Osteoblast (primary cell): ENCODE measurements at regions not wholly inside any gene's neighbourhood (a gene's known extent, or its start where the extent isn't known, plus 50 kb on each side); places are given as distances from the start of the nearest gene placed in this dataset.

Source experiments
- DNase-seq: peaks from one replicate; pipeline ENCODE4 v3.0.0; 2011; ENCODE audit warnings: low spot score, mixed read lengths; ENCODE audit not compliant: insufficient read length; ENCODE audit errors: missing footprints
- H2AFZ ChIP-seq: 2 replicates; pipeline ENCODE4 v1.6.0; 2011; ENCODE audit warnings: mild to moderate bottlenecking, low read length
- H3K27ac ChIP-seq: 2 replicates; pipeline ENCODE4 v1.5.1; 2011; ENCODE audit warnings: mild to moderate bottlenecking, low read depth, low read length, moderate library complexity
- H3K27me3 ChIP-seq: 2 replicates; pipeline ENCODE4 v1.6.0; 2012; ENCODE audit warnings: mild to moderate bottlenecking, control low read depth, inconsistent platforms, low read length, moderate library complexity; ENCODE audit not compliant: insufficient read depth
- H3K36me3 ChIP-seq: 2 replicates; pipeline ENCODE4 v1.5.1; 2011; ENCODE audit warnings: mild to moderate bottlenecking, low read length, control low read depth, moderate library complexity; ENCODE audit not compliant: insufficient read depth
- H3K4me1 ChIP-seq: 2 replicates; pipeline ENCODE4 v1.5.1; 2011; ENCODE audit warnings: mild to moderate bottlenecking, low read length, control low read depth, moderate library complexity; ENCODE audit not compliant: insufficient read depth
- H3K4me2 ChIP-seq: 2 replicates; pipeline ENCODE4 v1.6.0; 2011; ENCODE audit warnings: mild to moderate bottlenecking, low read length; ENCODE audit not compliant: insufficient read depth
- H3K4me3 ChIP-seq: fragments of 200-600 bp; sonication (generic); 3 replicates; pipeline ENCODE4 v1.5.1; 2012; ENCODE audit warnings: mild to moderate bottlenecking, low read length, inconsistent platforms; ENCODE audit not compliant: insufficient read depth
- H3K79me2 ChIP-seq: 2 replicates; pipeline ENCODE4 v1.6.0; 2012; ENCODE audit warnings: mild to moderate bottlenecking, low read length, control low read depth, inconsistent platforms; ENCODE audit not compliant: insufficient read depth
- H3K9me3 ChIP-seq: 2 replicates; pipeline ENCODE4 v1.5.1; 2011; ENCODE audit warnings: low read depth, low read length, control low read depth
- H4K20me1 ChIP-seq: 2 replicates; pipeline ENCODE4 v1.6.0; 2012; ENCODE audit warnings: mild to moderate bottlenecking, low read length, control low read depth; ENCODE audit not compliant: insufficient read depth
- TF ChIP-seq, protein P1 (sequence below): IDR thresholded peaks from 2 replicates; pipeline ENCODE4 v1.5.1; 2011; ENCODE audit warnings: mild to moderate bottlenecking, low read depth, low read length, moderate library complexity; ENCODE audit errors: extremely low read depth

DNA sequence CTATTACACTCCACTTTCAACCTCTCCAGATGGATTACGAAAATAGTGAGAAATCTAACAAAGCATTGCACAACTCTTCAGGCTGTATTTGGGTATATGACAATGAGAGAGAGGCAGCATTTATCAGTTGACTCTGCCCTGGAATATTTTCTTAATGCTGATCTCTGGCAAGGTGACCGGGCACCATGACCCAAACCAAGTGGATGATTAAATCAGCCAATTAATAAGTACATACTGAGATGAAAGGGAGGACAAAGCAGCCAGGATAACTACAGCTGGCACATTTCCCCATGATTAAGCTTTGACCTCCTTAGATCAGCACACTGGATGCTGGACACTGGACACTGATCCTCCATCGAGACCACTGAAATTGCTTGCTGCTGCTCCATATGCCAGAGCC, 218.2 kb downstream of the ASCL1 start:
- no peak for DNase-seq
- Histone ChIP-seq H3K4me1 (no peaks in the 10 kb centered on the region), H3K27me3 (no peaks in the 10 kb centered on the region), H3K9me3 (peaks cover 2% of the 10 kb centered on the region), H4K20me1 (no peaks in the 10 kb centered on the region), H3K27ac (no peak overlapping the region), H3K79me2 (no peaks in the 10 kb centered on the region), H3K36me3 (no peaks in the 10 kb centered on the region), H3K4me3 (no peak overlapping the region), H2AFZ (no peak overlapping the region), H3K4me2 (no peak overlapping the region)
- TF ChIP-seq, protein P1, sequence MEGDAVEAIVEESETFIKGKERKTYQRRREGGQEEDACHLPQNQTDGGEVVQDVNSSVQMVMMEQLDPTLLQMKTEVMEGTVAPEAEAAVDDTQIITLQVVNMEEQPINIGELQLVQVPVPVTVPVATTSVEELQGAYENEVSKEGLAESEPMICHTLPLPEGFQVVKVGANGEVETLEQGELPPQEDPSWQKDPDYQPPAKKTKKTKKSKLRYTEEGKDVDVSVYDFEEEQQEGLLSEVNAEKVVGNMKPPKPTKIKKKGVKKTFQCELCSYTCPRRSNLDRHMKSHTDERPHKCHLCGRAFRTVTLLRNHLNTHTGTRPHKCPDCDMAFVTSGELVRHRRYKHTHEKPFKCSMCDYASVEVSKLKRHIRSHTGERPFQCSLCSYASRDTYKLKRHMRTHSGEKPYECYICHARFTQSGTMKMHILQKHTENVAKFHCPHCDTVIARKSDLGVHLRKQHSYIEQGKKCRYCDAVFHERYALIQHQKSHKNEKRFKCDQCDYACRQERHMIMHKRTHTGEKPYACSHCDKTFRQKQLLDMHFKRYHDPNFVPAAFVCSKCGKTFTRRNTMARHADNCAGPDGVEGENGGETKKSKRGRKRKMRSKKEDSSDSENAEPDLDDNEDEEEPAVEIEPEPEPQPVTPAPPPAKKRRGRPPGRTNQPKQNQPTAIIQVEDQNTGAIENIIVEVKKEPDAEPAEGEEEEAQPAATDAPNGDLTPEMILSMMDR = no peak

DNA sequence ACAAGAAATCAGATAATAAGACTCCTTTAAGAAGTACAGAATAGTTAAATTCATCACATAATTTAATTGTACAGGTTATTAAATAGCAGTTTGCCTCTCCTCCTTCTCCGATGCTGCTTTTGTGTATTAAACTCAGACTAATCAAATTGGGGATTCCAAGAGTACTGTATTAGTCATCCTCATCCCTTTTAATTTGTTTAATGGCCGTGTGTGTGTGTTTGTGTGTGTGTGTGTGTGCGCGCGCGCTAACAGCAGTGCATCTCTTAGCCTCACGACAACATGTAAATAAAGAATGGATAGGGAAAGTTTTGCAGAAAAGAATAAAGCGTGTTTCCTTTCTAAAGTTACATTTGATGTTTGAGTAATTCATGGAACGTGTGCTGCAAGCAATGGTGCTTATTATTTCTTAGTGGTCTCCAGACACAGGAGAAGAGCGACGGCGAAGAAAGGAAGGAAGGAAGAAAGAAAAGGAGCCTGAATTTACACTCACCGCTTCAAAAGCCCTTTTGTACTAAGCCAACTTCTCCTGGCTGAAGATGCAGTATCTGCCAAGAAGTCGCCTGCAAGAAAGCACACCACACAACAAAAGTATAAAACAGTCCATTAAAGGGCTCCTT, 220.3 kb downstream of the ASCL1 start:
- H3K9me3 ChIP-seq = no peaks in the 10 kb centered on the region
- no peaks in the 10 kb centered on the region for H3K79me2 ChIP-seq
- DNase-seq = no peak
- no peak overlapping the region for H3K4me3 ChIP-seq
- H3K36me3 ChIP-seq = no peaks in the 10 kb centered on the region
- no peaks in the 10 kb centered on the region for H3K27me3 ChIP-seq
- H3K27ac ChIP-seq = no peak overlapping the region
- H3K4me2 ChIP-seq = no peak overlapping the region
- no peak overlapping the region for H2AFZ ChIP-seq
- H4K20me1 ChIP-seq = no peaks in the 10 kb centered on the region
- no peaks in the 10 kb centered on the region for H3K4me1 ChIP-seq
- TF ChIP-seq, protein P1 = no peak

DNA sequence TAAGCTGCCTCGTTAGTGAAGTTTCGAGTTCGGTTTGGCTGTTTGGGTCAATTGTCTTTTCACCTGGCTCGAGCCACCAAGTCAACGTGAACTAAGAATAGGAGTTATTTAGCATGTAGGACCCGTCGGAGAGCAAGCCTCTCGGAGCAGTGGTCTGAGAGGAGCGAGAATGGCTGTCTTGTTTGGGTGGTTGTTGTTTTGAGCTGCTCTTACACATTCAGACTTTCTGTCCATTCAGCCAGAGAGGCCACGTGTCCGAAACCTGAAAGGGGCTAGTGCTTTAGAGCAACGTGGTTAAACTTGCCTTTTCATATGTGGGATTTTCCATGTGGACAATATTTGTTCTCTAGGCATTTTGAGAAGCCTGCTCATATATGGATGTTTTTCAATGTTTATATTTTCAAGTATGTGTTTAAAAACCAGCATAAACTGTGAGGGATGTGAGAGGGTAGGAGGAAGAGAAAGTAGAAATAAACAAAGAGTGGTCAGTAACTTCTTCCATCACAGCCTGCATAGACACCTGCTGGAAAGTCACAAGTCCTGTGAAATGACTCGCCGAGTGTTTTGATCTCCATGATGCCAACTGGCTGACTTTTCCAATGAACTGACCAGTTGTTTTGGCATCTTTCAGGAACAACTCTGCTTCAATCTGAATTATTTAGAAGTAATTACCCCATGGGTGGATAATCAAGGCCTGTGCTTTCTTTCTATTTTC, 221.0 kb downstream of the ASCL1 start:
- H3K9me3 ChIP-seq = no peaks in the 10 kb centered on the region
- H3K36me3 ChIP-seq = no peaks in the 10 kb centered on the region
- H3K4me2 ChIP-seq = no peak overlapping the region
- TF ChIP-seq, protein P1 = no peak
- no peak overlapping the region for H2AFZ ChIP-seq
- H3K4me1 ChIP-seq = no peaks in the 10 kb centered on the region
- no peak overlapping the region for H3K27ac ChIP-seq
- H3K79me2 ChIP-seq = no peaks in the 10 kb centered on the region
- no peak for DNase-seq
- no peaks in the 10 kb centered on the region for H4K20me1 ChIP-seq
- H3K27me3 ChIP-seq = no peaks in the 10 kb centered on the region
- H3K4me3 ChIP-seq = no peak overlapping the region

DNA sequence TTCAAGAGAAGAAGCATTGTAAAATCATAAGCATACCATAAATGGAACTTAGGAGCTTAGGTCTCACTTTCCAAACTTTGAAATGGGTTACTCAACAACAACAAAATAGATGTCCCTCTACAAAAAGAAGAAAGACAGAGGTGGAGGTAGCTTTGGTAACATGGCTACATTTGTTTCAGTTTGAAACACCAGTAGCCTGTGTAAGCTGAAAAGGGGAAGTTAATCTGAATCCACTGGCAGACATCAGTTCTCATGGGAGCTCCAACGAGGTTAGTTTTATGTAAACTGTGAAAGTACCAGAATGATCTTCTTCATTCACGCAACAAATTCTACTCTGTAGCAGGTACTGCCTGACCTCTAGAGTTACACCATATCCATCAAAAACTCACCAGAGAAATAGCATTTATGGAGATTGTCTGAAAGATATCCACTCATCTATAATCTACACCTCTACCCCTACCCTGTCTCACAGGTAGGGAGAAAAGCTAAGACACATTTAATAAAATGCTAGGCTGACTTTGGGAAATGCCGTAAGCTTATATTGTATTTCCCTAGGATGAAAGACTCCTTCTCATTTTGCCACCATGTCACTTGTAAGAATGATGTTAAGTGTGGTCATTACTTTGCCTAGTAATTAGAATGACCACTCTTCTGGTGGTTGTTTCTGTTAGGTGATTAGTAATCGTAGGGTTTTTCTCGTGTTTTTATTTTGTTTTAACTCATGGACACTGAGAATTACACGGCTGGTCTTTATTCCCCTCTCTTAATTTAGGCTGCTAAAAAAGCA, 224.1 kb downstream of the ASCL1 start:
- H3K36me3 ChIP-seq = no peaks in the 10 kb centered on the region

More for the DNA sequence above, 224.1 kb downstream of the ASCL1 start:
- Histone ChIP-seq H3K27ac (no peak overlapping the region), H4K20me1 (no peaks in the 10 kb centered on the region), H3K79me2 (no peaks in the 10 kb centered on the region), H3K27me3 (no peaks in the 10 kb centered on the region), H3K9me3 (no peaks in the 10 kb centered on the region), H2AFZ (no peak overlapping the region), H3K4me2 (no peak overlapping the region), H3K4me3 (no peak overlapping the region), H3K4me1 (no peaks in the 10 kb centered on the region)
- TF ChIP-seq, protein P1 = no peak
- DNase-seq = no peak
